AG10803 (cell line): ENCODE measurements at regions not wholly inside any gene's neighbourhood (a gene's known extent, or its start where the extent isn't known, plus 50 kb on each side); places are given as distances from the start of the nearest gene placed in this dataset.
A peak's percentile ranks its signal among the peaks of the same experiment; 100 is the strongest.

Experiments
- DNase-seq: peaks from one replicate; pipeline ENCODE4 v3.0.0; 2010; ENCODE audit warnings: low read depth
- H3K4me3 ChIP-seq: 2 replicates; pipeline ENCODE4 v1.5.1; 2011; ENCODE audit warnings: mild to moderate bottlenecking, low read length, control low read depth
- TF ChIP-seq, protein P1 (sequence below): conservative IDR thresholded peaks from 2 replicates; pipeline ENCODE4 v1.5.1; 2011; ENCODE audit warnings: mild to moderate bottlenecking, low read length, control low read depth, inconsistent platforms

DNA sequence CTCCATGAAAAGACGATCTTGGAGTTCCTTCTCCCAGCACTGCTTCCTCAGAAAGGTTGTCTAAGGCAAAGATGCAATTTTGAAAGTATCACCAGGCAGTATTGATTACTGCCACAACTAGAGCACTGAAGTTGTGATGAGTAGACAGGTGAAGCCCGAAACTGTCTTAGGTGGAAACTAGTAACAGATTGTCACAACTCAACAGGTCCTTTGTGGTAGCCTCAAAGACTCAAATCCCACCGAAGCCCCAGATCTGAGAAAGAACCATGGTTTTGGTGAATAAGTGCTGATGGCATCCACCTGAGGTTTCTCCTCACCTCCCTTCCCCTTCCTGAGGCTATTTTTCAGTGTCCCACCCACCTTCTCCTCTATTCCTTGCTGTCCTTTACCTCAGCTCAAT is 248.0 kb downstream of the DSEL start:
- no peak for DNase-seq

DNA sequence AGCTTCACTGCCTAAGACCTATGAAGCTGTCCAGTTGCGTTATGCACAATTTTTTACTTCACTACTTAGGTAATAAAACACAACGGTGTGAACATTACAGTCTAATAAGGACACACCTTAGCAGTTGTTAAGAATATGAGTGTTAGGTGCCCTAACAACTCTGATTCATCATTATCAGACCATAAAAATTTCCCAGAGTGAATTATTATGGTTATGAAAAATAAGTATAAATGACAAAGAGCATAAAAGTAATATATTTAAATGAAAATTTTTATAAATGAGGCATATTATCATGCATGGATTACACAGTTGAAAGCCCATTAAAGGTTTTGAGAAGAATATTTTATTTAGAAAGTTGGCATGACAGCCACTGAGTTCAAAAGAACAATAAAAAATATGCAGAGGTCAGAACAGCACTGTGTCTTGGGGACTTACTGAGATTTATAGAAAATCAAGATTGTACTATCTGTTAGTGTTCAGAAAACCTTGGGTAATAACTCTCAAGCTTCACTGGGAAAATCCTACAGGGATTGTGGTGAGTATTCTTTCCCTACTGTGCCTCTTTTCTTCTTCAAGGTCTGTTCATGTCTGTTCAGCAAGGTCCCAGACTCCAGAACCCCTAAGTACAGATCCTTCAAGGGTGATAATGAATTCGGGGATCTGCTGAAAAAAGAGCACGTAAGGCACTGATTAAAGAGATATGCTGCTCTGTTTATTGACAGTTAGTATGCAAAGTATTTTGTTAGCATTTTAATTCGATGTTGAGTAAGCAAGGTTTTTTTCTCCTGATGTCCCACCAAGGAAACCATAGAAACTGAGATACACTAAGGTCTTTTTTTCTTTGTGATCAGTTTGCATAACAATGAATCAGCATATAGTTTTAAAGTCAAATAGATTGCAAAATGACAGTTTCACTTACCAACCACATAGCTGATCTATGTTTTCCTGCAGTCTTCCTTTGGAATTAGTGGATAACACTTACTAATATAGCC is 250.0 kb downstream of the DSEL start:
- peak; percentile 75 for DNase-seq
- TF ChIP-seq, protein P1, sequence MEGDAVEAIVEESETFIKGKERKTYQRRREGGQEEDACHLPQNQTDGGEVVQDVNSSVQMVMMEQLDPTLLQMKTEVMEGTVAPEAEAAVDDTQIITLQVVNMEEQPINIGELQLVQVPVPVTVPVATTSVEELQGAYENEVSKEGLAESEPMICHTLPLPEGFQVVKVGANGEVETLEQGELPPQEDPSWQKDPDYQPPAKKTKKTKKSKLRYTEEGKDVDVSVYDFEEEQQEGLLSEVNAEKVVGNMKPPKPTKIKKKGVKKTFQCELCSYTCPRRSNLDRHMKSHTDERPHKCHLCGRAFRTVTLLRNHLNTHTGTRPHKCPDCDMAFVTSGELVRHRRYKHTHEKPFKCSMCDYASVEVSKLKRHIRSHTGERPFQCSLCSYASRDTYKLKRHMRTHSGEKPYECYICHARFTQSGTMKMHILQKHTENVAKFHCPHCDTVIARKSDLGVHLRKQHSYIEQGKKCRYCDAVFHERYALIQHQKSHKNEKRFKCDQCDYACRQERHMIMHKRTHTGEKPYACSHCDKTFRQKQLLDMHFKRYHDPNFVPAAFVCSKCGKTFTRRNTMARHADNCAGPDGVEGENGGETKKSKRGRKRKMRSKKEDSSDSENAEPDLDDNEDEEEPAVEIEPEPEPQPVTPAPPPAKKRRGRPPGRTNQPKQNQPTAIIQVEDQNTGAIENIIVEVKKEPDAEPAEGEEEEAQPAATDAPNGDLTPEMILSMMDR = no peak
- no peak overlapping the region for H3K4me3 ChIP-seq

More for the DNA sequence above, 248.0 kb downstream of the DSEL start:
- H3K4me3 ChIP-seq = no peak overlapping the region
- TF ChIP-seq, protein P1 = no peak

DNA sequence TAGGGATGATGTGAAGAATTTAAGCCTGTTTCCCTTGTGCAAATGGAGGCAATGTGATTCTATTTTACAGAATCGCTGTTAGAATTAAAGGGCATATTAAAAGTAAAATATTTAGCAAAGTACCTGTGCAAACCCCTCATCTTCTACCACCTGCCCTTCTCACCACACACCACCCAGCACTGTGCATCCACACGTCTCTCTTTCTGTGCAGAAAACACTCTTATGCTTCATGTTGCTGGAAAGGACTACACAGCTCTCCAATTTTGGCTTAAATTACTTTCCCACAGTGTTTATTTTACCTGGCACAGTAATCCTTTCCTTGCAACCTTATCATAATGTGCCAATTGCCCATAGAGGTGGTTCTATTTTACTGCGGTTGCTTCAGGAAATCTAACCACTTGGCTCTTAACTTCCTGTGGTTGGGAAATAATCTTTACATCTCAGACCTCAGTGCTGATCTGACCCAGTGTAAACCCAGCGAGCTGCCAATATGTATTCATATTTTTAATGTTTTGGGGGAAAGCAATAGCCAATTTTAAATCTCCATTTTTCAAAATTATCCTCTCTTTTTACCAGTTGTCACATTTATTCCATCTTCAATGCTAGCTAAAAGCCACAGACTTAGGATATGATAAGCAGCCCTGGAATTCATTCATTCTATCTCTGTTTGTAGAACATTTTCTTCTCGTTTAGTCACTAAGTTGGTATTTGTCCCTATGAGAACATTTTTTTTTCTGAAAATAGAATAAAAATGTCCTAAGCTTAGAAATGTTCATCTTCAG is 250.9 kb downstream of the DSEL start:
- no peak overlapping the region for H3K4me3 ChIP-seq
- peak; percentile 79 for DNase-seq
- TF ChIP-seq, protein P1 = no peak

- no peak for DNase-seq
- H3K4me3 ChIP-seq = no peak overlapping the region
- TF ChIP-seq, protein P1 = no peak
Measured at GRCh38 chr18:67261931-67262552, 254.5 kb downstream of the DSEL start.

GRCh38 chr18:67260841-67261240 is 255.7 kb downstream of the DSEL start:
- H3K4me3 ChIP-seq = no peak overlapping the region
- TF ChIP-seq, protein P1 = no peak
- DNase-seq = peak; percentile 8

GRCh38 chr18:67250776-67251424 is 265.6 kb downstream of the DSEL start:
- no peak overlapping the region for H3K4me3 ChIP-seq
- TF ChIP-seq, protein P1 = no peak
- no peak for DNase-seq
